HG03378 (cell line): ENCODE measurements at regions not wholly inside any gene's neighbourhood (a gene's known extent, or its start where the extent isn't known, plus 50 kb on each side); places are given as distances from the start of the nearest gene placed in this dataset.

ENCODE experiments used
- ATAC-seq: cut with Tn5 transposase; IDR thresholded peaks from one replicate; pipeline ENCODE4 v1.9.1; 2021; ENCODE audit warnings: mild to moderate bottlenecking, moderate library complexity; ENCODE audit not compliant: unreplicated experiment

- no peak for ATAC-seq
Measured at GRCh38 chr4:187547316-187547715, 448.3 kb upstream of the ZFP42 start.

- ATAC-seq, result no peak
Measured at GRCh38 chr4:187550256-187550950, 445.2 kb upstream of the ZFP42 start.

- ATAC-seq, result no peak
Measured at GRCh38 chr4:187552781-187553180, 442.8 kb upstream of the ZFP42 start.

- ATAC-seq, result no peak
Measured at GRCh38 chr4:187555174-187555573, 440.4 kb upstream of the ZFP42 start.

- ATAC-seq, result no peak
Measured at GRCh38 chr4:187558391-187558790, 437.2 kb upstream of the ZFP42 start.

GRCh38 chr4:187562345-187562744, 433.2 kb upstream of the ZFP42 start:
- no peak for ATAC-seq

GRCh38 chr4:187565416-187565815, 430.2 kb upstream of the ZFP42 start:
- no peak for ATAC-seq

- no peak for ATAC-seq
Measured at GRCh38 chr4:187569871-187570270, 425.7 kb upstream of the ZFP42 start.

GRCh38 chr4:187575706-187576105, 419.9 kb upstream of the ZFP42 start:
- ATAC-seq, result no peak

- no peak for ATAC-seq
Measured at GRCh38 chr4:187576751-187577150, 418.8 kb upstream of the ZFP42 start.

- ATAC-seq, result no peak
Measured at GRCh38 chr4:187577941-187578480, 417.6 kb upstream of the ZFP42 start.

- ATAC-seq, result no peak
Measured at GRCh38 chr4:187586892-187587291, 408.7 kb upstream of the ZFP42 start.

- no peak for ATAC-seq
Measured at GRCh38 chr4:187598196-187598595, 397.4 kb upstream of the ZFP42 start.

- no peak for ATAC-seq
Measured at GRCh38 chr4:187602339-187603092, 393.1 kb upstream of the ZFP42 start.

GRCh38 chr4:187603093-187604025, 392.2 kb upstream of the ZFP42 start:
- ATAC-seq, result no peak

- no peak for ATAC-seq
Measured at GRCh38 chr4:187604984-187605383, 390.6 kb upstream of the ZFP42 start.

- ATAC-seq, result no peak
Measured at GRCh38 chr4:187606581-187606980, 389.0 kb upstream of the ZFP42 start.

- ATAC-seq, result no peak
Measured at GRCh38 chr4:187608001-187608421, 387.6 kb upstream of the ZFP42 start.

GRCh38 chr4:187612301-187612700, 383.3 kb upstream of the ZFP42 start:
- ATAC-seq, result no peak

GRCh38 chr4:187613089-187613839, 382.3 kb upstream of the ZFP42 start:
- no peak for ATAC-seq
